ENCODE measurements at regions not wholly inside any gene's neighbourhood (a gene's known extent, or its start where the extent isn't known, plus 50 kb on each side); places are given as distances from the start of the nearest gene placed in this dataset.
A peak's percentile ranks its signal among the peaks of the same experiment; 100 is the strongest.

DNA sequence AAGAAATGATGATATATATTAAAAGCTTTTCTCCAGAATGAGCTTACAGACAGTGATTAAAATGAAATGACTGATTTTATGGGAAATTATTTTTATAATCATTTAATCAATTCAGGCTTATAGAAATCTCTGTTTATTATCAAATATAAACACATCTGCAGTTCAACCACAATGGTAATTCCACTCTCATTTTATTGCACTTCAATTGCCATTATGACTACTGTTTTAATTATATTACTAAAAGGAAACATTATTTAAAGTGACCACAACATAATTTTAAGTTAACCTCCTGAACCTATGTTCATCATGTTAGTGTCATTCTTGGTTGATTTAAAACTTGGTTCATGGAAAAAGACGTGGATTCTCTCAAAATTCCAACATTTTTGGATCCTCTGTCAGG is 536.3 kb downstream of the SLC6A15 start:
- no peak for DNase-seq

GRCh38 chr12:84375449-84376170 is 537.0 kb downstream of the SLC6A15 start:
- no peak for DNase-seq

DNA sequence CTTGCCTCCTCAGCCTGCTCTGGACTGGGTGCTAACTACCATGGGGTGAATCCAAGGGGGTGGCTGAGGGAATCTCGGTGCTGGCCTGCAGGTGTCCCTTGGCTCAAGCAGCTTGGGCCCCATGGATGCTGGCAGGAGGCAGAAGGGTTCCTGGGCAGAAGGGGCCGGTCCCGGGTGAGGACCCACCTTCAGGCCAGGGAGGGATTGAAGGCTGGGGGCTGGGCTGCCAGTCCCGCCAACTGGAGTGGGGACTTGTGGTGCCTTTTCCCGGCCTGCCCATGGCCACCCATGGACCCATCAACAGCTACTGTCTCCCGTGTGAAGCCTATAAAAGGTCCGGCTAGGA is 550.1 kb downstream of the SLC6A15 start:
- DNase-seq: no peak

GRCh38 chr12:84361651-84362551 is 550.7 kb downstream of the SLC6A15 start:
- no peak for DNase-seq

DNA sequence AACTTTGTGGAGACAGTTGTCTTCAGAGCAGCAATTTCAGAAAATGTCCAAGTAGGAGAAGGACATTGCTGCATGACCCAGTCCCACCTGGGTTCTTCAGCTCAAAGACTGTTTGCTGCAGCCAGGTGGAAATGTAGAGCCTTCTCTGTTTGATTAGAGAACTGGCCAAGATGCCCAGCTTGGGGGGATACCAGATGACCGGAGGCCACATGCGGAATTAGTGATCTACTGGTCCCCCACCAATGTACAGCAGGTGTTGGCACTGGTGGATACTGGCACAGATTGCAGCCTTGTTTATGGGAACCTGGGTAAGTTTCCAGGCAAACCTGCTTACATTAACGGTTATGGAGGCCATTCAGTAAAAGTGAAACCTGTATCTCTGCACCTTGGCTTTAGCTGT is 555.3 kb downstream of the SLC6A15 start:
- DNase-seq: no peak

- no peak for DNase-seq
Measured at GRCh38 chr12:84356224-84356623, 556.4 kb downstream of the SLC6A15 start.

- DNase-seq: no peak
Measured at GRCh38 chr12:84355561-84355960, 557.0 kb downstream of the SLC6A15 start.

GRCh38 chr12:84348582-84348981 is 564.0 kb downstream of the SLC6A15 start:
- no peak for DNase-seq

GRCh38 chr12:84341467-84342193 is 571.0 kb downstream of the SLC6A15 start:
- DNase-seq: no peak

GRCh38 chr12:84336231-84336630 is 576.4 kb downstream of the SLC6A15 start:
- DNase-seq: no peak

- DNase-seq: peak; percentile 51
Measured at GRCh38 chr12:84329938-84330337, 582.7 kb downstream of the SLC6A15 start.

DNA sequence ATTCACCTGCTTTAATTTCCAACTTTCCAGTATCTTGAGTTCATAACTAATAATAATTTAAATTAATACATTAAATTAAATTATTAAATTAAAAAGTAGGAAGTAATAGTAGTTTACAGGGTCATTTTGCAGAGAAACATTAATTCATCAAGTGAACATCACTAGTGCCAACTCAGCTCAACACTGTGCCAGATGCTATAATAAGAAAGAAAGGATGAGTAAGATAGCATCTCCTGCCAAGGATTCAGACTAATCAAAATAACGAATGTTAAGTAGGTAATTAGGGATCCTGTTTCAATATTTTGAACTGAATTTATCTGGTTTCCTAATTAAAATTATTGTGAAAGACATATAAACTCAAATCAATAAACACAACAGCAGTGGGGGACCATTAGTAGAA is 596.7 kb downstream of the SLC6A15 start:
- no peak for DNase-seq

GRCh38 chr12:84313323-84313675 is 599.3 kb downstream of the SLC6A15 start:
- no peak for DNase-seq

- no peak for DNase-seq
Measured at GRCh38 chr12:84308211-84308610, 604.4 kb downstream of the SLC6A15 start.

DNA sequence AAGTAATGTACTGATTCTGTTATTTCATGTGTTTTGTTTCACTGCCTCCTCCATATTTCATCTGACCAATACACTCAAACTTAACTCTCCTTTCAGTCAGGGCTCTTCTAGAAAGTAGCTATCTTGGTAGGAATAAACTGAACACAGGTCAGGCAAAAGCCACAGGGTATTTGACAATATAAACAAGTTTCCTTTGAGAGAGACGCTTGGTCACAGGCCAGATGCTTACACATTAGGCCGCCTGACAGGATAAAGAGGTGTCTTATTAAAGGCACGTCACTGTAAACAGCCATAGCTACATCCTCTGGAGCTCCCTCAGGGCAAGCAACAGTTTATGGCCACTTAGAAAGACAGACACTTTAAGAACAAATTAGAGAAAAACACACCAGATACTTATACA is 607.5 kb downstream of the SLC6A15 start:
- no peak for DNase-seq

DNA sequence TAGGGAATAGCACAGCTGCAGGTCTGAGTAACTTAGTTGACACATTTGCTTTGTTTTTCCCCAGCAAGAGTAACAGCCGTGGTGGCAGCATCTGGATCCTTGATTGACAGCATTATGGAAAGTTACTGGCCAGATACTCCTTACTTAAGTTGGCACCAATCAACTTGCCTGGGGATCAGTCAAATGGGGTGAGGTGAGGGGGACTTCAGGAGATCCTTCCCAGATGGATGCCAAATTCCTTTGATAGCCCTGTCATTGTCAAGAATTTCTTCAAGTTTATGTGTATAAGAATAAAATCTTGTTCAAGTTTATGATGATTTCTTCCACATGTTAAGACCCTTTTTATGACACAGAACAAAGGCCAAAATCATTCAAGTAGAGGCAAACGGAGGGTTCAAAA is 618.4 kb downstream of the SLC6A15 start:
- peak; percentile 28 for DNase-seq

- no peak for DNase-seq
Measured at GRCh38 chr12:84290168-84290567, 622.4 kb downstream of the SLC6A15 start.

DNA sequence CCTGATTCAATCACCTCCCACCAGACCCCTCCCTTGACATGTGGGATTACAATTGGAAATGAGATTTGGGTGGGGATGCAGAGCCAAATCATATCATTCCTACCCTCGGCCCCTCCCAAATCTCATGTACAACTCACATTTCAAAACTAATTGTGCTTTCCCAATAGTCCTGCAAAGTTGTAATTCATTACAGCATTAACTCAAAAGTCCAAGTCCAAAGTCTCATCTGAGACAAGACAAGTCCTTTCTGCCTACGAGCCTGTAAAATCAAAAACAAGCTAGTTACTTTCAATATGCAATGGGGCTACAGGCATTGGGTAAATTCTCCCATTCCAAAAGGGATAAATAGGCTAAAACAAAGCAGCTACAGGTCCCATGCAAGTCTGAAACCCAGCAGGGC is 634.6 kb downstream of the SLC6A15 start:
- DNase-seq: no peak

DNA sequence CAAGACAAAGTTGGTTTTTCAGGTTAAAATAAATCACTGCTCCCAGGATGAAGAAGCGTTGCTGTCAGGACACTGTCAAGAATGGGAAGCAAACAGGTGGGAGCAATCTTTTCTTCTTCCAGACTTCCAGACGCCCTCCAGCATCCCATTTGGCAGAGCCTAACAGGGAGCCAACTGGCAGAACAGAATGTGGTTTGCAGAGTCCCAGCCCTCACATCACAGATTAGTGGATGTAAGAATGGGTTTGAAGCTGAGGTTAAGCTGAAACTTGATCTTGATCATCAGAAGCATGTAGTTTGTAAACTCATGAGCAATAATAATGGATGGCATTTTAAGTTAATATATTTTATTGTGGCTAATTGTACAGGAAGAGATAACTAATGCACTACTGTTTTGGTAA is 636.4 kb downstream of the SLC6A15 start:
- no peak for DNase-seq

DNA sequence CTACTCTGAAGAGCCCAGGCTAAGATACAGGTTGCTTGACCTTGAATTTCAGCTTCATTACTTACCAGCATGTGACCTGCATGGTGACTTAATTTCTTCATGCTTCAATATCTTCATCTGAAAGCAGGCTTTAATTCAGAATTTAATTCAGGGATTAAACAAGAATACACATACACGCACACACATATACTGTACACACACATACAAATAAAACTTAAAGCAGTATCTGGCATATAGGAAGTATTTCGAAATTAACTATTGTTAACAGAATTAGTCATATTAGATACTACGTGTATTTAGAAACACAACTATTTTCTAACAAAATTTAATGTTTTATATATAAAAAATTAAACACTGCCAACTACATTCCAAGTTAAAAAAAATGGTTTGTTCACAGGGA is 640.3 kb downstream of the SLC6A15 start:
- no peak for DNase-seq

- no peak for DNase-seq
Measured at GRCh38 chr12:84270470-84271140, 642.0 kb downstream of the SLC6A15 start.

- no peak for DNase-seq
Measured at GRCh38 chr12:84247931-84248330, 664.7 kb downstream of the SLC6A15 start.

DNA sequence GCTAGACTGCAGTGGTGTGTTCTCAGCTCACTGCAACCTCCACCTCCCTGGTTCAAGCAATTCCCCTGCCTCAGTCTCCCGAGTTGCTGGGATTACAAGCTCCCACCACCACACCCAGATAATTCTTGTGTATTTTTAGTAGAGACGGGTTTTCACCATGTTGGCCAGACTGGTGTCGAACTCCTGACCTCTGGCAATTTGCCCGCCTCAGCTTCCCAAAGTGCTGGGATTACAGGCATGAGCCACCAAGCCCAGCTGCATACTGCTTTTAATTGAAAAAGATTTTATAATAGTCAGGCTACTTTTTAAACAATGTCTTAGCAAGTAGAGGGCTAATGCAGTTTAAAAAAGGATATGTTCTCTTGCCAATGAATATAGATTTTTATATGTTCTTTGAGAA is 668.9 kb downstream of the SLC6A15 start:
- DNase-seq: no peak
